Testis (tissue), 2 donors: ENCODE measurements at regions not wholly inside any gene's neighbourhood (a gene's known extent, or its start where the extent isn't known, plus 50 kb on each side); places are given as distances from the start of the nearest gene placed in this dataset.

Source experiments
- DNase-seq: peaks from one replicate; pipeline ENCODE4 v3.0.0-alpha.2; 2019
- H3K27ac ChIP-seq, 2 donors: fragments of 200-600 bp; sonication (generic); one replicate each; pipeline ENCODE4 v1.5.1; 2019
- H3K27me3 ChIP-seq: fragments of 200-600 bp; sonication (generic); one replicate; pipeline ENCODE4 v1.5.1; 2019
- H3K36me3 ChIP-seq: fragments of 200-600 bp; sonication (generic); one replicate; pipeline ENCODE4 v1.5.1; 2017; ENCODE audit warnings: low read depth; ENCODE audit errors: missing control alignments
- H3K4me1 ChIP-seq: fragments of 200-600 bp; sonication (generic); one replicate; pipeline ENCODE4 v1.5.1; 2019
- H3K4me3 ChIP-seq, 2 donors: fragments of 200-600 bp; sonication (generic); one replicate each; pipeline ENCODE4 v1.5.1; 2017 to 2019
- H3K9me3 ChIP-seq: fragments of 200-600 bp; sonication (generic); one replicate; pipeline ENCODE4 v1.5.1; 2017
- CTCF ChIP-seq, 3 experiments: fragments of 450-650 bp in 2 of 3; fragments of 200-600 bp in 1 of 3; sonication (generic) in 1 of 3; IDR thresholded peaks; one replicate each; pipeline ENCODE4 v1.5.1; 2016 to 2019; ENCODE audit warnings: antibody characterized with exemption in 3 of 3, mild to moderate bottlenecking in 2 of 3, moderate library complexity in 1 of 3
- POLR2A ChIP-seq: fragments of 450-650 bp; IDR thresholded peaks from one replicate; pipeline ENCODE4 v1.6.1; 2017; ENCODE audit warnings: antibody characterized with exemption, mild to moderate bottlenecking, moderate library complexity
- WGBS, 2 donors: methylation state at CpG; one replicate each; pipeline ENCODE4 v1.1.5; 2018; 5-methylcytosine and 5-hydroxymethylcytosine counted together
- intact Hi-C: fragments of 100-400 bp; cut with DNase I; formaldehyde crosslinking; loops from one replicate; pipeline ENCODE4 v1.15.1; 2023; ENCODE audit warnings: low total_unique reads

GRCh38 chr20:40234593-40234992 lies 454.4 kb downstream of the MAFB start:
- DNase-seq = no peak
- Histone ChIP-seq H3K4me1 (no peaks in the 10 kb centered on the region), H3K4me3 (no peak overlapping the region), H3K27ac (no peak overlapping the region), H3K27me3 (no peaks in the 10 kb centered on the region), H3K36me3 (no peaks in the 10 kb centered on the region), H3K9me3 (no peaks in the 10 kb centered on the region)
- TF ChIP-seq CTCF (IDR thresholded peaks at IDR 0.05) (no peak), POLR2A (no peak)
- intact Hi-C loops = no loop called here
- 90 to 91% methylated on average over 3 of the region's 3 CpGs for WGBS, 2 donors

DNA sequence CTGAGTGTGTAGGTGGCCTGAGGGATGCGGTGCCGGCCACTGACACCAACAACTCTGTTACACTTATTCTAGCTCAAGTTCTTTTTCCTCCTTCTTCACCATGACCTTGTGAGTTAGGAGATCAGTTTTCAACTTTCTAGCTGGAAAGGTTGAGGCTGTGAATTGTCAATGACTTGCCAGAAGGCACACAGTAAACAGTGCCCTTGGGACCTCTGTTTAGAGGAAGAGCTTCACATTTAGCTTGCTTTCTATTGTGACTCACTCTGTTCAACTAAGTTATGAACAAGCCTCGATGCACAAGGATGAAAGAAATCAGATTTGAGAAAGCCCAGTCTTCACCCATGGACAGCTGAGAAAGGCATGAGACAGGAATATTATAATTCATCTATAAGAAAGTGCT lies 455.6 kb downstream of the MAFB start:
- Histone ChIP-seq H3K27ac (no peak overlapping the region), H3K27me3 (no peaks in the 10 kb centered on the region), H3K4me3 (no peak overlapping the region), H3K4me1 (no peaks in the 10 kb centered on the region), H3K9me3 (no peaks in the 10 kb centered on the region), H3K36me3 (no peaks in the 10 kb centered on the region)
- WGBS, 2 donors = 45 to 58% methylated on average over 3 of the region's 3 CpGs
- DNase-seq = no peak
- TF ChIP-seq CTCF (IDR thresholded peaks at IDR 0.05) (no peak), POLR2A (no peak)
- intact Hi-C loops = no loop called here

DNA sequence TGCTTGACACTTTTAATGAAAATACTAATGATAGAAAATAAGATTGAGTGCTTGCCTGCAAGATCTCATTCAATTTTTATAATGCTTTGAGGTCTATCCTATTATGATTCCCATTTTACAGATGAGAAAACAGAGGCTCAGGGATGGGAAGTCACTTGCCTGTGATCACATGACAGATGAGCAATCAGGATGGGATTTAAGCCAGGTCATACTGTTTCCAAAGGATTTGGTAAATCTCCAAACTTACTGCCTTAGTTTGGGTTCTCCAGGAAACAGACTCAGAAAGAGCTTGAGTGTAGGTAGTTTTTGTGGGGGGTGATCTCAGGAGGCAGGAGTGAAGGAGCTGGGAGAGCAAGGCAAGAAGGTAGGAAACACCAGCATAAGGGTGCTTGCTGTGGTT lies 456.3 kb downstream of the MAFB start:
- TF ChIP-seq POLR2A (no peak), CTCF (IDR thresholded peaks at IDR 0.05) (no peak)
- intact Hi-C loops = no loop called here
- no peaks in the 10 kb centered on the region for H3K27me3 ChIP-seq

GRCh38 chr20:40232273-40232672 lies 456.8 kb downstream of the MAFB start:
- no peak for DNase-seq
- WGBS, 2 donors = 93 to 100% methylated on average over 1 of the region's 1 CpG
- no peak for TF ChIP-seq CTCF (IDR thresholded peaks at IDR 0.05)
- TF ChIP-seq POLR2A = no peak
- no peaks in the 10 kb centered on the region for H3K4me1 ChIP-seq
- H3K4me3 ChIP-seq = no peak overlapping the region
- intact Hi-C loops = no loop called here
- no peak overlapping the region for H3K27ac ChIP-seq
- no peaks in the 10 kb centered on the region for H3K36me3 ChIP-seq
- H3K27me3 ChIP-seq = no peaks in the 10 kb centered on the region
- H3K9me3 ChIP-seq = no peaks in the 10 kb centered on the region

More for the DNA sequence above, 456.3 kb downstream of the MAFB start:
- DNase-seq = no peak
- H3K36me3 ChIP-seq = no peaks in the 10 kb centered on the region
- no peak overlapping the region for H3K27ac ChIP-seq
- no peak overlapping the region for H3K4me3 ChIP-seq
- H3K4me1 ChIP-seq = no peaks in the 10 kb centered on the region
- H3K9me3 ChIP-seq = no peaks in the 10 kb centered on the region

GRCh38 chr20:40230486-40230885 lies 458.6 kb downstream of the MAFB start:
- TF ChIP-seq CTCF (IDR thresholded peaks at IDR 0.05) = no peak
- TF ChIP-seq POLR2A = no peak
- intact Hi-C loops = no loop called here
- H3K4me3 ChIP-seq = no peak overlapping the region
- H3K9me3 ChIP-seq = no peaks in the 10 kb centered on the region
- H3K4me1 ChIP-seq = no peaks in the 10 kb centered on the region
- H3K36me3 ChIP-seq = no peaks in the 10 kb centered on the region
- H3K27me3 ChIP-seq = no peaks in the 10 kb centered on the region
- no peak overlapping the region for H3K27ac ChIP-seq
- no peak for DNase-seq
